HCT116 (cell line): ENCODE measurements at regions not wholly inside any gene's neighbourhood (a gene's known extent, or its start where the extent isn't known, plus 50 kb on each side); places are given as distances from the start of the nearest gene placed in this dataset.

ENCODE experiments used
- ATAC-seq: fragments of 200-7000 bp; cut with Tn5 transposase; 2 replicates; pipeline ENCODE4 v1.9.1; 2020; ENCODE audit warnings: mild to moderate bottlenecking, moderate library complexity
- BruUV-seq: library from RNA; stranded (reverse); fragments of 400-500 nt; replicated peaks from 2 replicates; lab custom pipeline; 2021; lab: Mats Ljungman, UMichigan
- CTCF ChIA-PET: fragments of 300-600 bp; sonication (Branson Sonifier 250); formaldehyde crosslinking; loops from one replicate; lab custom pipeline; 2021; ENCODE audit warnings: antibody characterized with exemption; lab: Charles Lee
- POLR2A ChIA-PET: fragments of 300-600, 350-600 bp; sonication (Branson Sonifier 250); formaldehyde crosslinking; loops from one replicate; lab custom pipeline; 2021; ENCODE audit warnings: antibody characterized with exemption; lab: Charles Lee
- RAD21 ChIA-PET, 2 experiments: fragments of 300-600 bp; sonication (Branson Sonifier 250); formaldehyde crosslinking; loops; one replicate each; lab custom pipeline; 2023; ENCODE audit warnings: low total read pairs in 2 of 2; ENCODE audit not compliant: uncharacterized antibody in 2 of 2, unreplicated experiment in 2 of 2, low non-redundant PET in 1 of 2; lab: Charles Lee
- DNase-seq: peaks from one replicate; pipeline ENCODE4 v3.0.0-alpha.2; 2010; ENCODE audit warnings: low read depth, low spot score
- H2AFZ ChIP-seq: fragments of 200-600 bp; shearing (Covaris generic), sonication (generic); 2 replicates; pipeline ENCODE4 v1.6.1; 2017; ENCODE audit warnings: low read depth, mixed run types, mixed read lengths, antibody characterized with exemption, low read length; ENCODE audit not compliant: poor library complexity, severe bottlenecking
- H3K27ac ChIP-seq: 2 replicates; pipeline ENCODE4 v1.5.1; 2012; ENCODE audit warnings: low read depth, low read length
- H3K27me3 ChIP-seq: fragments of 200-600 bp; sonication (generic); 2 replicates; pipeline ENCODE4 v1.6.1; 2016; ENCODE audit warnings: mixed run types, low read length, mixed read lengths; ENCODE audit not compliant: insufficient read depth
- H3K36me3 ChIP-seq, 2 experiments: fragments of 200-500 bp in 1 of 2; fragments of 200-600 bp in 1 of 2; sonication (Bioruptor generic) in 1 of 2; sonication (generic) in 1 of 2; 2 replicates each; pipeline versions ENCODE4 v1.5.1 to v1.6.1; 2014 to 2016; ENCODE audit warnings: low read length in 2 of 2, inconsistent platforms in 1 of 2, mixed read lengths in 1 of 2, mixed run types in 1 of 2; ENCODE audit not compliant: insufficient read depth in 2 of 2, control insufficient read depth in 1 of 2
- H3K4me1 ChIP-seq, 2 experiments: fragments of 200-600 bp in 1 of 2; sonication (generic) in 1 of 2; 2 replicates each; pipeline versions ENCODE4 v1.5.1 to v1.6.1; 2012 to 2017; ENCODE audit warnings: low read length in 2 of 2, inconsistent platforms in 1 of 2, mild to moderate bottlenecking in 1 of 2, mixed read lengths in 1 of 2, mixed run types in 1 of 2, moderate library complexity in 1 of 2; ENCODE audit not compliant: insufficient read depth in 2 of 2, control insufficient read depth in 1 of 2
- H3K4me2 ChIP-seq: fragments of 200-600 bp; sonication (generic); 2 replicates; pipeline ENCODE4 v1.6.1; 2017; ENCODE audit warnings: mixed run types, low read length, mixed read lengths
- H3K4me3 ChIP-seq, 2 experiments: fragments of 200-600 bp in 1 of 2; sonication (generic) in 1 of 2; replicated peaks in 1 of 2; 2 replicates each; pipeline ENCODE4 v1.5.1; 2011 to 2016; ENCODE audit warnings: low read length in 2 of 2, control low read depth in 1 of 2, low read depth in 1 of 2, mild to moderate bottlenecking in 1 of 2, mixed read lengths in 1 of 2, mixed run types in 1 of 2
- H3K79me2 ChIP-seq: fragments of 200-600 bp; sonication (generic); 2 replicates; pipeline ENCODE4 v1.6.1; 2017; ENCODE audit warnings: mild to moderate bottlenecking, mixed run types, low read length, moderate library complexity, mixed read lengths; ENCODE audit not compliant: insufficient read depth
- H3K9ac ChIP-seq: fragments of 200-600 bp; sonication (generic); 2 replicates; pipeline ENCODE4 v1.6.1; 2016; ENCODE audit warnings: low read length, mixed read lengths
- H3K9me2 ChIP-seq: fragments of 200-600 bp; sonication (generic), shearing (Covaris generic); 2 replicates; pipeline ENCODE4 v1.6.1; 2017; ENCODE audit warnings: mixed run types, mild to moderate bottlenecking, moderate library complexity; ENCODE audit not compliant: insufficient read depth
- H3K9me3 ChIP-seq, 2 experiments: fragments of 200-500 bp in 1 of 2; fragments of 200-600 bp in 1 of 2; sonication (Bioruptor generic) in 1 of 2; sonication (generic) in 1 of 2; 2 replicates each; pipeline ENCODE4 v1.6.1; 2014 to 2017; ENCODE audit warnings: low read length in 2 of 2, mixed read lengths in 2 of 2, inconsistent platforms in 1 of 2, low read depth in 1 of 2, mild to moderate bottlenecking in 1 of 2, mixed run types in 1 of 2, moderate library complexity in 1 of 2; ENCODE audit not compliant: control insufficient read depth in 1 of 2, insufficient read depth in 1 of 2
- H4K20me1 ChIP-seq: fragments of 200-600 bp; sonication (generic), shearing (Covaris generic); 2 replicates; pipeline ENCODE4 v1.6.1; 2017; ENCODE audit warnings: mixed run types, mild to moderate bottlenecking, moderate library complexity; ENCODE audit not compliant: insufficient read depth
- CBX3 ChIP-seq: IDR thresholded peaks from 2 replicates; pipeline ENCODE4 v1.6.1; 2012; ENCODE audit warnings: low read depth
- CEBPB ChIP-seq: IDR thresholded peaks from 2 replicates; pipeline ENCODE4 v1.6.1; 2012; ENCODE audit warnings: low read depth
- CTCF ChIP-seq, 3 experiments: fragments of 200-600 bp in 1 of 3; sonication (generic) in 1 of 3; IDR thresholded peaks in 2 of 3; conservative IDR thresholded peaks in 1 of 3; 2 replicates each; pipeline ENCODE4 v1.5.1; 2012 to 2017; ENCODE audit warnings: low read depth in 2 of 3, low read length in 2 of 3, antibody characterized with exemption in 1 of 3, borderline replicate concordance in 1 of 3, control low read depth in 1 of 3, mild to moderate bottlenecking in 1 of 3, mixed read lengths in 1 of 3, mixed run types in 1 of 3, moderate library complexity in 1 of 3; ENCODE audit not compliant: insufficient read depth in 1 of 3
- EGR1 ChIP-seq: IDR thresholded peaks from 2 replicates; pipeline ENCODE4 v1.6.1; 2012; ENCODE audit warnings: low read depth
- ELF1 ChIP-seq: IDR thresholded peaks from 2 replicates; pipeline ENCODE4 v1.6.1; 2012; ENCODE audit warnings: low read depth, borderline replicate concordance
- EZH2 ChIP-seq: fragments of 200-600 bp; sonication (generic); IDR thresholded peaks from 2 replicates; pipeline ENCODE4 v1.6.1; 2017; ENCODE audit warnings: antibody characterized with exemption, mixed run types
- FOSL1 ChIP-seq: IDR thresholded peaks from 2 replicates; pipeline ENCODE4 v1.6.1; 2012; ENCODE audit warnings: low read depth
- POLR2A ChIP-seq: IDR thresholded peaks from 2 replicates; pipeline ENCODE4 v1.7.0; 2011; ENCODE audit warnings: borderline replicate concordance; ENCODE audit not compliant: insufficient read depth, insufficient read length; ENCODE audit errors: extremely low read depth
- POLR2AphosphoS5 ChIP-seq: IDR thresholded peaks from 2 replicates; pipeline ENCODE4 v1.6.1; 2011; ENCODE audit warnings: mild to moderate bottlenecking, low read depth, low read length, moderate library complexity
- SIN3A ChIP-seq: IDR thresholded peaks from 2 replicates; pipeline ENCODE4 v1.6.1; 2012; ENCODE audit warnings: low read depth
- SP1 ChIP-seq: IDR thresholded peaks from 2 replicates; pipeline ENCODE4 v1.6.1; 2012; ENCODE audit warnings: low read depth
- SRF ChIP-seq: IDR thresholded peaks from 2 replicates; pipeline ENCODE4 v1.6.1; 2012; ENCODE audit warnings: low read depth
- TCF7L2 ChIP-seq: IDR thresholded peaks from 2 replicates; pipeline ENCODE4 v1.7.0; 2011; ENCODE audit warnings: borderline replicate concordance, inconsistent platforms; ENCODE audit not compliant: insufficient read depth, insufficient read length; ENCODE audit errors: extremely low read depth
- ZFX ChIP-seq: fragments of 450-650 bp; IDR thresholded peaks from 2 replicates; pipeline ENCODE4 v1.6.1; 2017
- ZNF274 ChIP-seq: fragments of 200-500 bp; sonication (Bioruptor generic); IDR thresholded peaks from 2 replicates; pipeline ENCODE4 v1.6.1; 2014; ENCODE audit warnings: mild to moderate bottlenecking, low read depth, low read length, inconsistent platforms
- intact Hi-C: fragments of 100-400 bp; cut with micrococcal nuclease; formaldehyde crosslinking; loops from 2 replicates; pipeline ENCODE4 v1.10.0; 2022
- TF ChIP-seq, protein P1 (sequence below): IDR thresholded peaks from 2 replicates; pipeline ENCODE4 v1.6.1; 2012; ENCODE audit warnings: low read depth

- no peaks in the 10 kb centered on the region for H3K79me2 ChIP-seq
- H3K9ac ChIP-seq, result no peak overlapping the region
- H3K27me3 ChIP-seq, result no peaks in the 10 kb centered on the region
- no peak overlapping the region for H3K27ac ChIP-seq
- BruUV-seq, result no TSS peak
- H4K20me1 ChIP-seq, result no peaks in the 10 kb centered on the region
- CTCF ChIA-PET, result no interaction called here
- no peaks in the 10 kb centered on the region for H3K4me1 ChIP-seq
- TF ChIP-seq FOSL1, result no peak
- TF ChIP-seq CBX3, result no peak
- TF ChIP-seq, protein P1, sequence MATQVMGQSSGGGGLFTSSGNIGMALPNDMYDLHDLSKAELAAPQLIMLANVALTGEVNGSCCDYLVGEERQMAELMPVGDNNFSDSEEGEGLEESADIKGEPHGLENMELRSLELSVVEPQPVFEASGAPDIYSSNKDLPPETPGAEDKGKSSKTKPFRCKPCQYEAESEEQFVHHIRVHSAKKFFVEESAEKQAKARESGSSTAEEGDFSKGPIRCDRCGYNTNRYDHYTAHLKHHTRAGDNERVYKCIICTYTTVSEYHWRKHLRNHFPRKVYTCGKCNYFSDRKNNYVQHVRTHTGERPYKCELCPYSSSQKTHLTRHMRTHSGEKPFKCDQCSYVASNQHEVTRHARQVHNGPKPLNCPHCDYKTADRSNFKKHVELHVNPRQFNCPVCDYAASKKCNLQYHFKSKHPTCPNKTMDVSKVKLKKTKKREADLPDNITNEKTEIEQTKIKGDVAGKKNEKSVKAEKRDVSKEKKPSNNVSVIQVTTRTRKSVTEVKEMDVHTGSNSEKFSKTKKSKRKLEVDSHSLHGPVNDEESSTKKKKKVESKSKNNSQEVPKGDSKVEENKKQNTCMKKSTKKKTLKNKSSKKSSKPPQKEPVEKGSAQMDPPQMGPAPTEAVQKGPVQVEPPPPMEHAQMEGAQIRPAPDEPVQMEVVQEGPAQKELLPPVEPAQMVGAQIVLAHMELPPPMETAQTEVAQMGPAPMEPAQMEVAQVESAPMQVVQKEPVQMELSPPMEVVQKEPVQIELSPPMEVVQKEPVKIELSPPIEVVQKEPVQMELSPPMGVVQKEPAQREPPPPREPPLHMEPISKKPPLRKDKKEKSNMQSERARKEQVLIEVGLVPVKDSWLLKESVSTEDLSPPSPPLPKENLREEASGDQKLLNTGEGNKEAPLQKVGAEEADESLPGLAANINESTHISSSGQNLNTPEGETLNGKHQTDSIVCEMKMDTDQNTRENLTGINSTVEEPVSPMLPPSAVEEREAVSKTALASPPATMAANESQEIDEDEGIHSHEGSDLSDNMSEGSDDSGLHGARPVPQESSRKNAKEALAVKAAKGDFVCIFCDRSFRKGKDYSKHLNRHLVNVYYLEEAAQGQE, result no peak
- no peak for TF ChIP-seq SRF
- no peak for TF ChIP-seq TCF7L2
- no peak for TF ChIP-seq SIN3A
- no peak for TF ChIP-seq ELF1
- no peak for TF ChIP-seq CTCF (IDR thresholded peaks at IDR 0.05 in 2 of 3, conservative IDR thresholded peaks at IDR 0.05 in 1 of 3; ENCODE audit: borderline replicate concordance in 1 of 3, insufficient read depth in 1 of 3, low read depth in 2 of 3, low read length in 2 of 3)
- TF ChIP-seq SP1, result no peak
- no peak for TF ChIP-seq ZFX
- no peak for TF ChIP-seq CEBPB
- no peak for TF ChIP-seq POLR2A
- no peak for TF ChIP-seq EGR1
- no peak for TF ChIP-seq POLR2AphosphoS5
- TF ChIP-seq EZH2, result no peak
- no peak for TF ChIP-seq ZNF274
- TF ChIP-seq, all 23 proteins: peak for 0
- ChIA-PET RAD21 (no interaction called here), POLR2A (no interaction called here)
- Histone ChIP-seq H3K4me2 (no peak overlapping the region), H3K4me3 (no peak overlapping the region), H3K9me2 (no peaks in the 10 kb centered on the region), H3K36me3 (no peaks in the 10 kb centered on the region), H3K9me3 (no peaks in the 10 kb centered on the region), H2AFZ (no peak overlapping the region)
- intact Hi-C loops, result no loop called here
- ATAC-seq (no peak), DNase-seq (no peak)
These were observed 1397.6 kb downstream of the FAM133A start for GRCh38 chrX:95071621-95072020.
